ENCODE measurements at regions not wholly inside any gene's neighbourhood (a gene's known extent, or its start where the extent isn't known, plus 50 kb on each side); places are given as distances from the start of the nearest gene placed in this dataset.

GRCh38 chr7:125648543-125648942 is 718.9 kb upstream of the POT1 start:
- Histone ChIP-seq H3K36me3 (ENCODE audit: control insufficient read depth, insufficient read depth, low read length) (no peaks in the 10 kb centered on the region), H3K9me3 (ENCODE audit: control insufficient read depth, insufficient read depth, low read length) (no peaks in the 10 kb centered on the region), H3K4me3 (ENCODE audit: low read depth, low read length) (no peak overlapping the region), H3K27me3 (ENCODE audit: control insufficient read depth, insufficient read depth, low read length) (no peaks in the 10 kb centered on the region), H3K4me1 (ENCODE audit: control insufficient read depth, insufficient read depth, low read length) (no peaks in the 10 kb centered on the region), H3K27ac (ENCODE audit: low read depth, low read length) (no peak overlapping the region)
- no CpG with 5 or more reads among the region's 1 CpG for WGBS (ENCODE audit: insufficient coverage)
- no peak for DNase-seq (ENCODE audit: low read depth in 4 of 6, low spot score in 6 of 6)

GRCh38 chr7:125645770-125646169 is 716.1 kb upstream of the POT1 start:
- H3K27me3 ChIP-seq (ENCODE audit: control insufficient read depth, insufficient read depth, low read length): no peaks in the 10 kb centered on the region
- H3K36me3 ChIP-seq (ENCODE audit: control insufficient read depth, insufficient read depth, low read length): no peaks in the 10 kb centered on the region
- H3K4me1 ChIP-seq (ENCODE audit: control insufficient read depth, insufficient read depth, low read length): no peaks in the 10 kb centered on the region
- H3K27ac ChIP-seq (ENCODE audit: low read depth, low read length): no peak overlapping the region
- no peak for DNase-seq (ENCODE audit: low read depth in 4 of 6, low spot score in 6 of 6)
- no peaks in the 10 kb centered on the region for H3K9me3 ChIP-seq (ENCODE audit: control insufficient read depth, insufficient read depth, low read length)
- no peak overlapping the region for H3K4me3 ChIP-seq (ENCODE audit: low read depth, low read length)
- 100% methylated on average over 2 of the region's 4 CpGs for WGBS (ENCODE audit: insufficient coverage)

- Histone ChIP-seq H3K4me3 (ENCODE audit: low read depth, low read length) (no peak overlapping the region), H3K27ac (ENCODE audit: low read depth, low read length) (no peak overlapping the region), H3K36me3 (ENCODE audit: control insufficient read depth, insufficient read depth, low read length) (no peaks in the 10 kb centered on the region), H3K27me3 (ENCODE audit: control insufficient read depth, insufficient read depth, low read length) (no peaks in the 10 kb centered on the region), H3K9me3 (ENCODE audit: control insufficient read depth, insufficient read depth, low read length) (no peaks in the 10 kb centered on the region), H3K4me1 (ENCODE audit: control insufficient read depth, insufficient read depth, low read length) (no peaks in the 10 kb centered on the region)
- DNase-seq (ENCODE audit: low read depth in 4 of 6, low spot score in 6 of 6): peak in 1 of 6 donors; percentile 12
- WGBS (ENCODE audit: insufficient coverage): no CpG with 5 or more reads among the region's 1 CpG
Observed at GRCh38 chr7:125644109-125644508, 714.5 kb upstream of the POT1 start.

- Histone ChIP-seq H3K4me1 (ENCODE audit: control insufficient read depth, insufficient read depth, low read length) (no peaks in the 10 kb centered on the region), H3K4me3 (ENCODE audit: low read depth, low read length) (no peak overlapping the region), H3K9me3 (ENCODE audit: control insufficient read depth, insufficient read depth, low read length) (no peaks in the 10 kb centered on the region), H3K27me3 (ENCODE audit: control insufficient read depth, insufficient read depth, low read length) (no peaks in the 10 kb centered on the region), H3K27ac (ENCODE audit: low read depth, low read length) (no peak overlapping the region), H3K36me3 (ENCODE audit: control insufficient read depth, insufficient read depth, low read length) (no peaks in the 10 kb centered on the region)
- WGBS (ENCODE audit: insufficient coverage): 80% methylated on average over 2 of the region's 7 CpGs
- DNase-seq (ENCODE audit: low read depth in 4 of 6, low spot score in 6 of 6): no peak
Observed at GRCh38 chr7:125643302-125643701, 713.7 kb upstream of the POT1 start.

GRCh38 chr7:125641884-125642283 is 712.3 kb upstream of the POT1 start:
- no peaks in the 10 kb centered on the region for H3K27me3 ChIP-seq (ENCODE audit: control insufficient read depth, insufficient read depth, low read length)
- no peak for DNase-seq (ENCODE audit: low read depth in 4 of 6, low spot score in 6 of 6)
- H3K4me1 ChIP-seq (ENCODE audit: control insufficient read depth, insufficient read depth, low read length): no peaks in the 10 kb centered on the region
- WGBS (ENCODE audit: insufficient coverage): no CpG with 5 or more reads among the region's 3 CpGs
- H3K4me3 ChIP-seq (ENCODE audit: low read depth, low read length): no peak overlapping the region
- no peak overlapping the region for H3K27ac ChIP-seq (ENCODE audit: low read depth, low read length)
- no peaks in the 10 kb centered on the region for H3K36me3 ChIP-seq (ENCODE audit: control insufficient read depth, insufficient read depth, low read length)
- no peaks in the 10 kb centered on the region for H3K9me3 ChIP-seq (ENCODE audit: control insufficient read depth, insufficient read depth, low read length)

GRCh38 chr7:125636320-125636962 is 706.8 kb upstream of the POT1 start:
- H3K27ac ChIP-seq (ENCODE audit: low read depth, low read length): no peak overlapping the region
- no peaks in the 10 kb centered on the region for H3K36me3 ChIP-seq (ENCODE audit: control insufficient read depth, insufficient read depth, low read length)
- no peak for DNase-seq (ENCODE audit: low read depth in 4 of 6, low spot score in 6 of 6)
- no peak overlapping the region for H3K4me3 ChIP-seq (ENCODE audit: low read depth, low read length)
- no peaks in the 10 kb centered on the region for H3K27me3 ChIP-seq (ENCODE audit: control insufficient read depth, insufficient read depth, low read length)
- no peaks in the 10 kb centered on the region for H3K4me1 ChIP-seq (ENCODE audit: control insufficient read depth, insufficient read depth, low read length)
- no peaks in the 10 kb centered on the region for H3K9me3 ChIP-seq (ENCODE audit: control insufficient read depth, insufficient read depth, low read length)

- Histone ChIP-seq H3K9me3 (ENCODE audit: control insufficient read depth, insufficient read depth, low read length) (peaks cover 2% of the 10 kb centered on the region), H3K27ac (ENCODE audit: low read depth, low read length) (no peak overlapping the region), H3K4me1 (ENCODE audit: control insufficient read depth, insufficient read depth, low read length) (no peaks in the 10 kb centered on the region), H3K4me3 (ENCODE audit: low read depth, low read length) (no peak overlapping the region), H3K27me3 (ENCODE audit: control insufficient read depth, insufficient read depth, low read length) (no peaks in the 10 kb centered on the region), H3K36me3 (ENCODE audit: control insufficient read depth, insufficient read depth, low read length) (no peaks in the 10 kb centered on the region)
- no peak for DNase-seq (ENCODE audit: low read depth in 4 of 6, low spot score in 6 of 6)
- 100% methylated on average over 2 of the region's 2 CpGs for WGBS (ENCODE audit: insufficient coverage)
Observed at GRCh38 chr7:125618516-125618915, 688.9 kb upstream of the POT1 start.

- Histone ChIP-seq H3K4me3 (ENCODE audit: low read depth, low read length) (no peak overlapping the region), H3K27me3 (ENCODE audit: control insufficient read depth, insufficient read depth, low read length) (no peaks in the 10 kb centered on the region), H3K36me3 (ENCODE audit: control insufficient read depth, insufficient read depth, low read length) (no peaks in the 10 kb centered on the region), H3K27ac (ENCODE audit: low read depth, low read length) (no peak overlapping the region), H3K4me1 (ENCODE audit: control insufficient read depth, insufficient read depth, low read length) (no peaks in the 10 kb centered on the region), H3K9me3 (ENCODE audit: control insufficient read depth, insufficient read depth, low read length) (peaks cover 2% of the 10 kb centered on the region)
- DNase-seq (ENCODE audit: low read depth in 4 of 6, low spot score in 6 of 6): no peak
Observed at GRCh38 chr7:125611582-125611981, 682.0 kb upstream of the POT1 start.

- Histone ChIP-seq H3K27me3 (ENCODE audit: control insufficient read depth, insufficient read depth, low read length) (no peaks in the 10 kb centered on the region), H3K4me1 (ENCODE audit: control insufficient read depth, insufficient read depth, low read length) (no peaks in the 10 kb centered on the region), H3K4me3 (ENCODE audit: low read depth, low read length) (no peak overlapping the region), H3K36me3 (ENCODE audit: control insufficient read depth, insufficient read depth, low read length) (no peaks in the 10 kb centered on the region), H3K9me3 (ENCODE audit: control insufficient read depth, insufficient read depth, low read length) (no peaks in the 10 kb centered on the region), H3K27ac (ENCODE audit: low read depth, low read length) (no peak overlapping the region)
- 20% methylated on average over 1 of the region's 3 CpGs for WGBS (ENCODE audit: insufficient coverage)
- DNase-seq (ENCODE audit: low read depth in 4 of 6, low spot score in 6 of 6): no peak
Observed at GRCh38 chr7:125606671-125607070, 677.0 kb upstream of the POT1 start.

GRCh38 chr7:125605241-125605640 is 675.6 kb upstream of the POT1 start:
- WGBS (ENCODE audit: insufficient coverage): no CpG with 5 or more reads among the region's 2 CpGs
- Histone ChIP-seq H3K27ac (ENCODE audit: low read depth, low read length) (no peak overlapping the region), H3K4me1 (ENCODE audit: control insufficient read depth, insufficient read depth, low read length) (no peaks in the 10 kb centered on the region), H3K36me3 (ENCODE audit: control insufficient read depth, insufficient read depth, low read length) (no peaks in the 10 kb centered on the region), H3K27me3 (ENCODE audit: control insufficient read depth, insufficient read depth, low read length) (no peaks in the 10 kb centered on the region), H3K9me3 (ENCODE audit: control insufficient read depth, insufficient read depth, low read length) (no peaks in the 10 kb centered on the region), H3K4me3 (ENCODE audit: low read depth, low read length) (no peak overlapping the region)
- peak in 1 of 6 donors; percentile 1 for DNase-seq (ENCODE audit: low read depth in 4 of 6, low spot score in 6 of 6)
